ENCODE measurements at regions not wholly inside any gene's neighbourhood (a gene's known extent, or its start where the extent isn't known, plus 50 kb on each side); places are given as distances from the start of the nearest gene placed in this dataset.

DNA sequence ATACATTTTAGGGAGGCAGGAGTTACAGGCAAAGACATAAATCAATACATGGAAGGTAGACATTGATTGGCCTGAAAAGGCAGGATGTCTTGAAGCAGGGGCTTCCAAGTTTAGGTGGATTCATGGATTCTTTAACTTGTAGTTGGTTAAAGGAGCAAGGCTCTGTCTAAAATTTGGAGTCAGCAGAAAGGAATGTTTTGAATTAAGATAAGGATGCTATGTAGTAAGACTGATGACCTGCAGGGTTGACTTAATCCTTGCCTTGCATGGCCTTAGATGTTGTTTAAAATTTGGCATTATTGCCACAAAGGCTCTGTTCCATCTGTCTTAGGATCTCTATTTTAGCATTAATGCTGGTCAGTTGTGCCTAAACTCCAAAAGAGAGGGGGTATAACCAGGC is 171.3 kb downstream of the C5orf15 start:
- TF ChIP-seq, protein P1, sequence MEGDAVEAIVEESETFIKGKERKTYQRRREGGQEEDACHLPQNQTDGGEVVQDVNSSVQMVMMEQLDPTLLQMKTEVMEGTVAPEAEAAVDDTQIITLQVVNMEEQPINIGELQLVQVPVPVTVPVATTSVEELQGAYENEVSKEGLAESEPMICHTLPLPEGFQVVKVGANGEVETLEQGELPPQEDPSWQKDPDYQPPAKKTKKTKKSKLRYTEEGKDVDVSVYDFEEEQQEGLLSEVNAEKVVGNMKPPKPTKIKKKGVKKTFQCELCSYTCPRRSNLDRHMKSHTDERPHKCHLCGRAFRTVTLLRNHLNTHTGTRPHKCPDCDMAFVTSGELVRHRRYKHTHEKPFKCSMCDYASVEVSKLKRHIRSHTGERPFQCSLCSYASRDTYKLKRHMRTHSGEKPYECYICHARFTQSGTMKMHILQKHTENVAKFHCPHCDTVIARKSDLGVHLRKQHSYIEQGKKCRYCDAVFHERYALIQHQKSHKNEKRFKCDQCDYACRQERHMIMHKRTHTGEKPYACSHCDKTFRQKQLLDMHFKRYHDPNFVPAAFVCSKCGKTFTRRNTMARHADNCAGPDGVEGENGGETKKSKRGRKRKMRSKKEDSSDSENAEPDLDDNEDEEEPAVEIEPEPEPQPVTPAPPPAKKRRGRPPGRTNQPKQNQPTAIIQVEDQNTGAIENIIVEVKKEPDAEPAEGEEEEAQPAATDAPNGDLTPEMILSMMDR (IDR thresholded peaks at IDR 0.05) = no peak
- no peak for TF ChIP-seq POLR2A (IDR thresholded peaks at IDR 0.05)
- intact Hi-C loops (cut with DNase I; ENCODE audit: low total_unique reads) = no loop called here

DNA sequence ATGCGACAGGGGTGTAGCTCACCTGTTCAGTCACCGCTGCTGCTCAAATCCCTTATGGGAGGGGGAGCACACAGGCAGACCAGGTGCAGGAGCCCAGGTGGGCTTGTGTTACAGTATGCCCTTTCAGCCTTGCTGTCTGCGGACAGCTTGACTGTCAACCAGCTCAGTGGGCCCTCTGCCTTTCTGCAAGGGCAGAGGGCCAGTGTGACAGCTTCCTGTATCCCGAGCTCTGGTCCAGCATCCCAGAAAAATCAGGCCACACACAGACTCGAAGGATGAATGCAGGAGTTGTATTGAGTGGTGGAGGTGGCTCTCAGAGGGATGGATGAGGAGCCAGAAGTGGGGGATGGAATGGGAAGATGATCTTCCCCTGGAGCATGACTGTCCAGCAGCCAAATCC is 172.2 kb downstream of the C5orf15 start:
- DNase-seq = no peak
- Histone ChIP-seq H3K27me3 (no peaks in the 10 kb centered on the region), H3K9me3 (no peaks in the 10 kb centered on the region), H3K4me3 (no peak overlapping the region), H3K27ac (no peak overlapping the region), H3K4me1 (no peaks in the 10 kb centered on the region), H3K36me3 (no peaks in the 10 kb centered on the region)
- intact Hi-C loops (cut with DNase I; ENCODE audit: low total_unique reads) = no loop called here
- TF ChIP-seq POLR2A (IDR thresholded peaks at IDR 0.05) = no peak
- TF ChIP-seq, protein P1 (IDR thresholded peaks at IDR 0.05) = no peak

More for the DNA sequence above, 171.3 kb downstream of the C5orf15 start:
- Histone ChIP-seq H3K27ac (no peak overlapping the region), H3K4me3 (no peak overlapping the region), H3K27me3 (no peaks in the 10 kb centered on the region), H3K9me3 (no peaks in the 10 kb centered on the region), H3K36me3 (no peaks in the 10 kb centered on the region), H3K4me1 (no peaks in the 10 kb centered on the region)
- no peak for DNase-seq

DNA sequence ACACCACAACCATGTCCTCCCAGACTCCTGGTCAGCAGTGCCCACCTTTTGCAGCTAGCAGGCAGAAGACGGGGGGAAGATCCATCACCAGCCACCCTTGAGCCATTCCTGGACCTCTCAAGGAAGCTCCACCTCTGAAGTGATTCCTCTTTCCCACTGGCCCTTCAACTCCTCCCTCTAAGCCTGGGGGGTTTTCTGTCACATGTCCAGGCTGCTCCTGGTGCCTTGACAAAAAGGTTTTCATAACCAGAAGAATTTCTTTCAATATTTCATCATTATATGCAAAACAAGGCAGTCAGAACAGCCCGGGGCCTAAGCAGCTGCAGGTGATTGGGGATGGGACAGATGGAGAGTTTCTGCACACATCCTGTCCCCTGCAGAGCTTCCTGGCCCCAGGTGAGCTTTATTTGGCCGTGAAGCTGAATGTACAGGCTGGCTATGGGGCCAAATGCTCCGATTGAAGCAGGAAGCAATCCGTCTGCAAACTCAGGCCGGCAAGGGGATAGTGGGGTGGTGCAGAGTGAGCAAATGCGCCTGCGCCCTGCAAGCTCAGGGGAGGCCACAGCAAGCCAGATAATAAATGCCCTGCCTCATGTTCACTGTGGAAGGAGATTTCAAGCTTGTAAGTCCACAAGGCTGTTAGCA is 173.5 kb downstream of the C5orf15 start:
- Histone ChIP-seq H3K36me3 (no peaks in the 10 kb centered on the region), H3K27me3 (no peaks in the 10 kb centered on the region), H3K4me3 (no peak overlapping the region), H3K4me1 (no peaks in the 10 kb centered on the region), H3K9me3 (no peaks in the 10 kb centered on the region), H3K27ac (no peak overlapping the region)
- DNase-seq = no peak
- intact Hi-C loops (cut with DNase I; ENCODE audit: low total_unique reads) = no loop called here
- TF ChIP-seq, protein P1 (IDR thresholded peaks at IDR 0.05) = no peak
- TF ChIP-seq POLR2A (IDR thresholded peaks at IDR 0.05) = no peak

DNA sequence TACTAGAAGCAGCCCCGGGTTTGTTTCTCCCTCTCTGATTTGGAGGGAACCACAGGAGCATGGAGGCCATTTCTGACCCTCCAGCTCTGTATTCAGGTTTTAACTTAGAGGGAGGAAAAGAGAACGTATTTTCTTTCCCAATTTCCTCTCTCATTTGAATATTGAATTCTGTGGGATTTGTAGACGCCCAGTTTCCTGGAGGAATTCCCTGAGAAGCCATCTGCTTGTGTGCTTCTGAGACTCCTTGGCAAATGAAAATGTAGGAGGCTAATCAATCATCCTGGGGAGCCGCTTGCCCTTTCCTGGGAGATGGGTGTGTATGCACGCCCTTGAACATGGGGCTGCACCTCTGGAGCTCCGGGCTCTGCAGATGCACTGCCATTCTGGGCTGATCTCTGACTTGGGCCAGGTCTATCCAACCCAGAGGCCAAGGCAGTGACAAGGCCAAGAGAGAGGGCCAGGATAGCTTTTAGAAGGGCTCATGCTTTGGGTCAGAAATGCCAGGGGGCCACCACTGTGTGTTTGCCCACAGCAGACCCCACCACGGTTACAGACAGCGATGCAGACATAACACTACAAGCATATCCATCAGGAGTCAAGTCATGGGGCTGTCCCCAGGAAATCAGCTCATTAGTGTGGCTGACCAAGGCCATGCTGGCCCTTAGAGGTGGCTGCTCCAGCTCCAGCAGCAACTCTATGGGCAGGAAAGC is 174.5 kb downstream of the C5orf15 start:
- Histone ChIP-seq H3K36me3 (no peaks in the 10 kb centered on the region), H3K4me1 (no peaks in the 10 kb centered on the region), H3K27ac (no peak overlapping the region), H3K27me3 (no peaks in the 10 kb centered on the region), H3K9me3 (no peaks in the 10 kb centered on the region), H3K4me3 (no peak overlapping the region)
- DNase-seq = no peak
- intact Hi-C loops (cut with DNase I; ENCODE audit: low total_unique reads) = no loop called here
- TF ChIP-seq, protein P1 (IDR thresholded peaks at IDR 0.05) = no peak
- no peak for TF ChIP-seq POLR2A (IDR thresholded peaks at IDR 0.05)

DNA sequence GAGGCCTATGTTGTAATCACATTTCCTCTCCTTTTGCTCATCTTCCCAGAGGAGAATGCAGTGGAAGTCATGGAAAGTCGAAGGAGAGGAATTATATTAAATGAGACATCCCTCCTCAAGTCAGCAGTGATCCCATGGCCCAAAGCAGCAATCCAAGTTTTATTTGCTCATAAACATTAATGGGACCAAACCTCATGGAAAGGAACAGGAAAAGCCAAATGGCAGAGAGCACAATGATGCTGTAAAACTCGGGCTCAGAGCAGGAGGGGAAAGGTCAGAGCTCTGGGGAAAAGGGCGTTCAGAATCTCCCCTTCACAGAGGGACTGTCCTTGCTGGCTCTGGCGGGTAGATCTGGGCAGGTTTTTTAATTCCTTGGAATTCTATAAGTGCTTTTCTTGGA is 175.8 kb downstream of the C5orf15 start:
- no peak for DNase-seq

More for the DNA sequence above, 175.8 kb downstream of the C5orf15 start:
- no peak overlapping the region for H3K4me3 ChIP-seq
- H3K36me3 ChIP-seq = no peaks in the 10 kb centered on the region
- no peak overlapping the region for H3K27ac ChIP-seq
- no peaks in the 10 kb centered on the region for H3K27me3 ChIP-seq
- no peaks in the 10 kb centered on the region for H3K4me1 ChIP-seq
- intact Hi-C loops (cut with DNase I; ENCODE audit: low total_unique reads) = no loop called here
- TF ChIP-seq POLR2A (IDR thresholded peaks at IDR 0.05) = no peak
- H3K9me3 ChIP-seq = no peaks in the 10 kb centered on the region

All from uterus (tissue), 3 donors.